ENCODE measurements at regions not wholly inside any gene's neighbourhood (a gene's known extent, or its start where the extent isn't known, plus 50 kb on each side); places are given as distances from the start of the nearest gene placed in this dataset.

DNA sequence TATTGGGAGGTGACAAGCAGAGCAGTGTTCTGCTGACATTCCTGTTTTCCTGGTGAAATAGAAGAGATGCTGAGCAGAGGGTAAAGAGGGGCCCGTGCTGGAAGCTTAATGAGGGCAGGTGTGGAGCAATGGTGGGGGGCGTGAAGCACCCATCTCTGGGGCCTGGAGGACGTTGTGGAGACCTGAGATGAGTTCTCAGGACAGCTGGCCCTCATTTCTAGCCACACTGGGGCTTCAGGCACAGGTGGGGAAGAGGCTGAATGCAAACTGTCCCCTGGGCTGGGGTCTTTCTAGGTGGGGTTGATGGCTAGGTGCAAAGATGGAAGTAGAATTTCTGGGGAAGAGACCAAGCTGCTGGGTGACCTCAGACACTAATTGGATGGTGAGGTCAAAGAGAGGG, 274.2 kb upstream of the TCERG1L start:
- DNase-seq, result no peak

DNA sequence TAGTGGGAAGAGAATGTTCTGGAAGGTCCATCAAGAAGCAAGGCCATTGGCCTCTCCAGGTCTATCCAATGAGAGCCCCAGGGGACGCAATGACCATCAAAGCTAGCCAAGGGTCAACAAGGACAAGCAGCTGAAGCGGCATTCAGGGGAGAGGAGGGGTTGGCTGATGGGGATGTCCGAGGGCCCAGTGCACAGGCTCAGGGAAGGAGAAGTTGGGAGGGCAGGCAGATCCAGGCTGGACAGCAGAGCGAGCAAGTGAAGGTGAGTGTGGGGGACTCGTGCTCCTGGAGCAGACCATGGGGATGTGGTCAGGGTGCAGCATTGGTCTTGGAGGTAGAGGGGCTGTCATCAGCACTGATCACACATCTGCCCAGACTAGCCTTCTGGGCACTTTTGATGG, 275.4 kb upstream of the TCERG1L start:
- DNase-seq, result no peak

DNA sequence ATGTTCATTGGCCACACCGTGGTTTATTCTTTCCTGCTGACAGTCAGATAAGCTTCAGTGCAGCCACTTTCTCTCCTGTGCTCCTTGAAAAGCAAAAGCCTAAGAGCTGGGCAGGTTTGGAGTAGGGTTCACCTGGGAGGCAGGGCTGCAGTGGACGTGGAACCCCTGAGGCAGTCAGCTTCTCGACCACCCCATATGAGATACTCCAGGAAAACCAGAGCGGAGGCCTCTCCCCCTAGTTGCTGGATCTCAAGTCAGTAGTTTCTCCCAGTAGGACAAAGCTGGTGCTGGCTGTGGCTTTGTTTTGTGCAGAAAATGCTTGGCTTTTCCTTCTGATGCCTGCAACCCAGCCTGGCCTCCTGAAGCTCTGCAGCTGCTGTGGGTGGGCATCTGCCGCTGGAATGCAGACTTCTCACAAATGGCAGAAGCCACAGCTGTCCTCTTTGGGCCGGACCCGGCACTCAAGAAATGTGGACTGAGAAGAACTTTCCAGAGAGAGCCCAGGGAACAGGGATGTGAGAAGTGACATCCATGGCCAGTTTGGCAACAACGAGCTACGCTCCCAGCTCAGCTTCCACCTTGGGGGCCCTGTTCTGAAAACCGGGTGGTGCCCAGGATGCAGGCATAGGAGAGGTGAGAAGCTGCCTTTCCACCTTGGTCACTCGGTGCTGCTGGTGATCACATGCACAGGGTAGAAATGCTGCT, 276.6 kb upstream of the TCERG1L start:
- no peak for DNase-seq

GRCh38 chr10:131588704-131589220, 277.2 kb upstream of the TCERG1L start:
- no peak for DNase-seq

DNA sequence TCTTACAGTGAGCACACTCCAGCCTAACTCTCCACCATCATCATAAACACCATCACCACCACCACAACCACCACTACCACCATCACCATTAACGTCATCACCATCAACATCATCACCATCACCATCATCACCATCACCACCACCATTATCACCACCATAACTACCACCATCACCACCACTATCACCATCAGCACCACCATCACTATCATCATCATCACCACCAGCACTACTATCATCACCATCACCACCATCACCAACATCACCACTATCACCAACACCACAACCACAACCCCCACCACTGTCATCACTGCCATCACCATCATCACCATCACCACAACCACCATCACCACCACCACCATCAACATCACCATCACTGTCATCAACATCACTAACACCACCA, 279.0 kb upstream of the TCERG1L start:
- no peak for DNase-seq

DNA sequence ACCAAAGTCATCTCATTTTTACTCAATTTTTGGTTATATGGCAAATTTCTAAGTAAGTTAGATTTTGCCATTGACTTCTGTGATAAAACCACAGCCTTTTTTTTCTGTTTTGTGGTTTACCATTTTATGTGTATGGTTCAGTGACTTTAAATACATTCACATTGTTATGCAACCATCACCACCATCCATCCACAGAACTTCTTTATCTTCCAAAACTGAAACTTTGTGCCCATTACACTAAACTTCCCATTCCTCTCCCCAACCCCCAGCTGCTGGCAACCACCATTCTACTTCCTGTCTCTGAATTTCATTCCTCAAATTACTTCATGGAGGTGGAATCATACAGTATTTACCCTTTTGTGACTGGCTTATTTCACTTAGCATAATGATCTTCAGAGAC, 280.4 kb upstream of the TCERG1L start:
- DNase-seq, result no peak

DNA sequence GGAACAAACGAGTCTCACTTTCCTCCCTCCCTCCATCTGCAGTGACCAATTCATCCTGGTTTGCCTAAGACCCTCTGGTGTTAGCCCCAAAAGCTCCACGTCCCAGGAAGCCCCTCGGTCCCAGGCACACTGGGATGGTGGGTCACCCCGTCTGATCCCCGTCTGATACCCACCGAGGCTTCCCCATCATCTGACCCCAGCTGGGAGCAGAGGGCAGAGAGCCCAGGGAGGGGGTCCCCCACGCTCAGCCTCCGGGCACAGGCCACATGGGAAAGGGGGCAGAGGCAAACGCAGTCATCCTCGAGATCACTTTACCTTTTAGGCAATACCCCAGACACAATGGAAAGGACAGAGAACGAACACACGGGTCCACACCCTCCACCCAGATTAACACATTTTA, 291.6 kb upstream of the PPP2R2D start:
- no peak for DNase-seq

- no peak for DNase-seq
These were observed 285.7 kb upstream of the PPP2R2D start for GRCh38 chr10:131615150-131615549.

GRCh38 chr10:131616040-131616439, 284.8 kb upstream of the PPP2R2D start:
- DNase-seq, result no peak

GRCh38 chr10:131617113-131617858, 283.5 kb upstream of the PPP2R2D start:
- no peak for DNase-seq

DNA sequence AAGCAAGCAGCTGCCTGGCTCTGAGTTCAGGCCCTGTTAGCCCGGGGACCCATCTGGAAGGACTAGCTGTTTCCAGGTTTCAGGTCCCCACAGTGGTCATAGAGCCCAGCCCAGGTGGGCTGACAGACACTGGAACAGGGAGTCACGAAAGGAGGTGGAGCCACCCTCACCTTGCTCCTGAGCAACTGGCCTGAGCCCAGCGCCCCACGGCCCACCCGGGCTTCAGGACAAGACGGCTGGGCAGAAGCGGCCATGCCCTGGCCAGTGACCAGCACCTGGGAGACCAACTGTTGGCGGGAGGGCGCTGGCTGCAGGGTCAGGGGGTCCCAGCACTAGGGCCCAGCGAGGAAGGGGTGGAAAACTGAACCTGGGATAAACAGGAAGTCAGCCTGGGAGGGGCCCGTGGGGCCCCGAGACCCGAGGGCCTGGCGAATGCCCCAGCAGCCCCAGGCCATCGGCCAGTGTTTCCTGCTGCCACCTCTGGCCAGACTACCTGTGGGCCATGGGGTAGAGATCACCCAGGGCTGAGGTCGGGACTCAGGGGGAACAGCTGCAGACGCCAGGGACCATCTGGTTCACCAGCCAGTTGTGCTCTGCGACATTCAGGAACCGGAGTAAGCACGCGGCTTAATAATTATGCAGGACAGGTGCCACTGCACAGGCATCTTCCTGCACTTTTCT, 282.1 kb upstream of the PPP2R2D start:
- no peak for DNase-seq

- DNase-seq, result no peak
These were observed 280.5 kb upstream of the PPP2R2D start for GRCh38 chr10:131620314-131620713.

- DNase-seq, result no peak
These were observed 279.9 kb upstream of the PPP2R2D start for GRCh38 chr10:131620904-131621303.

GRCh38 chr10:131621784-131622624, 278.8 kb upstream of the PPP2R2D start:
- DNase-seq, result no peak

GRCh38 chr10:131625041-131625440, 275.8 kb upstream of the PPP2R2D start:
- DNase-seq, result no peak

DNA sequence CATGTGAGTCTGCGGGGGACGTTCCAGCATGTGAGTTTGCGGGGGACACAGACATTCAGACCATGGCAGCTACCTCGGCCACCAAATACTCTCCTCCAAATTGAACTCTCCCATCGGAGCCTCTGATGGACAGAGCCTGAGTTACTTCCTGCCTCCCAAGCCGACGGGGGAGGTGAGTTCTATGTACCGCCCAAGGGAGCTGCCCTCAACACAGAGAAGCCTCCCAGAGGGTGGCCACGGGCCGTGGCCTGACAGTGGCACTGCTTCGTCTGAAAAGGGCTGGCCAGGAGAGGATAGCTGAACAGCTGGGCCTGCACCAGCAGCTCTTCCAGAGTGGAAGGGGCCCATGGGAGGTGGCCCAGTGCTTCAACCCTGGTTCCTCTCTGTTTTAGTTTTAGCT, 274.5 kb upstream of the PPP2R2D start:
- DNase-seq, result no peak

- no peak for DNase-seq
These were observed 271.6 kb upstream of the PPP2R2D start for GRCh38 chr10:131629026-131629770.

- DNase-seq, result no peak
These were observed 270.0 kb upstream of the PPP2R2D start for GRCh38 chr10:131630772-131631258.

DNA sequence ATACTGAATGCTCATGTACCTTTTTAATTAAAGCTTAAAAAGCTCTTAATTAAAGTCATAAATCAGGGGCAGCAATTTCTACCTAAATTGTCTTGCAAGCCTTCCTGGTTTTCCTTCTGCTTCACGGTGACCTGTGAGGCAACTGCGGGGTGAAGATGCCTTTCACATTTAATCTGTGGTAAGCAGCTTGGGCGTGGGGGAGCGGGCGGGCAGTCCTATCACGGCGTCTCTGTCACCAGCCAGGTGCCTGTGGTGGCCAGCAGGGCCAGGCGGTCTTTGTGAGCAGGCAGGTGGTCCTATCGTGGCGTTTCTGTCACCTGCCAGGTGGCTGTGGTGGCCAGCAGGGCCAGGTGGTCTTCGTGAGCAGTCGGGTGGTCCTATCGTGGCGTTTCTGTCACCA, 269.2 kb upstream of the PPP2R2D start:
- DNase-seq, result no peak

- no peak for DNase-seq
These were observed 265.2 kb upstream of the PPP2R2D start for GRCh38 chr10:131635564-131636015.

DNA sequence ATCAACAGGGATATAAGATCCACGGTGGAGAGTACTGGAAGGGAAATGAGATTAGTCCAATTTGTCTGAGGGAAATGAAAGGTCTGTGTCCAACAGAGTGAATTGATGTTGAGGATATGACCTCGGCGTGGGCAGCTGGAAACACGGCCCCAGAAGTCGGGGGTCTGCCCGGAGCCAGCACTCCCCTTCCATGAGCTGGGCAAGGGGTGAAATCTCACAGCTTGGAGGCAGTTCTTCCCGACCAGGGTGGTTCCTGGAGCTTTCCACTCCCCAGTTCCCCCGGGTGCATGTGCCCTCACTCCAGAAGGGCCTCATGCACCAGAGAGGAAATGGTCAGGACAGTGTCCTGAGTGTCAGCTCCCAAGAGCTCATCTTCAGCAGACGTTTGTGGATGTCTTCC, 264.7 kb upstream of the PPP2R2D start:
- DNase-seq, result no peak

Measured in AML-193 (cell line).